Ascending aorta (tissue), 2 donors: ENCODE measurements at regions not wholly inside any gene's neighbourhood (a gene's known extent, or its start where the extent isn't known, plus 50 kb on each side); places are given as distances from the start of the nearest gene placed in this dataset.
A peak's percentile ranks its signal among the peaks of the same experiment; 100 is the strongest.

ENCODE experiments used
- DNase-seq, 2 donors: peaks; one replicate each; pipeline ENCODE4 v3.0.0-alpha.2; 2019; ENCODE audit warnings: low spot score in 2 of 2
- H3K27ac ChIP-seq, 2 donors: fragments of 200-600 bp; sonication (generic); one replicate each; pipeline ENCODE4 v1.5.1; 2016 to 2017; ENCODE audit warnings: mild to moderate bottlenecking in 1 of 2
- H3K27me3 ChIP-seq: fragments of 200-600 bp; sonication (generic); one replicate; pipeline ENCODE4 v1.5.1; 2017
- H3K36me3 ChIP-seq, 2 donors: fragments of 200-600 bp; sonication (generic); one replicate each; pipeline ENCODE4 v1.5.1; 2016
- H3K4me1 ChIP-seq, 2 donors: fragments of 200-600 bp; sonication (generic); one replicate each; pipeline ENCODE4 v1.5.1; 2016 to 2017; ENCODE audit warnings: mild to moderate bottlenecking in 1 of 2
- H3K4me3 ChIP-seq, 2 donors: fragments of 200-600 bp; sonication (generic); one replicate each; pipeline ENCODE4 v1.5.1; 2016 to 2017; ENCODE audit warnings: mild to moderate bottlenecking in 1 of 2
- H3K9me3 ChIP-seq, 2 donors: fragments of 200-600 bp; sonication (generic); one replicate each; pipeline ENCODE4 v1.5.1; 2016
- intact Hi-C: fragments of 100-400 bp; cut with DNase I; formaldehyde crosslinking; loops from one replicate; pipeline ENCODE4 v1.15.1; 2023
- TF ChIP-seq, protein P1 (sequence below), 3 experiments: fragments of 200-600 bp in 2 of 3; fragments of 450-650 bp in 1 of 3; sonication (generic) in 2 of 3; IDR thresholded peaks; one replicate each; pipeline ENCODE4 v1.5.1; 2016 to 2019; ENCODE audit warnings: antibody characterized with exemption in 3 of 3, mild to moderate bottlenecking in 1 of 3, moderate library complexity in 1 of 3

DNA sequence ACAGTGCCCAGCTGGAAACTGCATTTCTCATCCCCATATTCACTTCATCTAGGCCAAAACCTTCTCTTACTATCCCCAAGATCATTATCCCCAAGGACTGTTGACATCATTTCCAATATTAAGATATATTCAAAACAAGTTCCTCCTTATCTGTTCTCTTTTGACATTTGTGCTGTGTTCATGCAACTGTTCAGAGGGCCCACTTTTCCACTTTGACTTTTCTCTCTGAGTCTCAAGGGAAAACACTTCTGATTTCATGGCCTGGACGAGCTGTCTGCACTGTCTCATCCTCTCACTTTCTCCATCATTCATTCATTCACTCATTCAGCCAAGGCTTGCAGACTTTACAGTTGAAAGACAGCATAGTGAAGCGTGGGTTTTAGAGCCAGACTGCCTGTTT lies 173.7 kb upstream of the DAPK1 start:
- TF ChIP-seq, protein P1, sequence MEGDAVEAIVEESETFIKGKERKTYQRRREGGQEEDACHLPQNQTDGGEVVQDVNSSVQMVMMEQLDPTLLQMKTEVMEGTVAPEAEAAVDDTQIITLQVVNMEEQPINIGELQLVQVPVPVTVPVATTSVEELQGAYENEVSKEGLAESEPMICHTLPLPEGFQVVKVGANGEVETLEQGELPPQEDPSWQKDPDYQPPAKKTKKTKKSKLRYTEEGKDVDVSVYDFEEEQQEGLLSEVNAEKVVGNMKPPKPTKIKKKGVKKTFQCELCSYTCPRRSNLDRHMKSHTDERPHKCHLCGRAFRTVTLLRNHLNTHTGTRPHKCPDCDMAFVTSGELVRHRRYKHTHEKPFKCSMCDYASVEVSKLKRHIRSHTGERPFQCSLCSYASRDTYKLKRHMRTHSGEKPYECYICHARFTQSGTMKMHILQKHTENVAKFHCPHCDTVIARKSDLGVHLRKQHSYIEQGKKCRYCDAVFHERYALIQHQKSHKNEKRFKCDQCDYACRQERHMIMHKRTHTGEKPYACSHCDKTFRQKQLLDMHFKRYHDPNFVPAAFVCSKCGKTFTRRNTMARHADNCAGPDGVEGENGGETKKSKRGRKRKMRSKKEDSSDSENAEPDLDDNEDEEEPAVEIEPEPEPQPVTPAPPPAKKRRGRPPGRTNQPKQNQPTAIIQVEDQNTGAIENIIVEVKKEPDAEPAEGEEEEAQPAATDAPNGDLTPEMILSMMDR (IDR thresholded peaks at IDR 0.05), result no peak
- Histone ChIP-seq H3K4me3 (no peak overlapping the region), H3K4me1 (no peaks in the 10 kb centered on the region), H3K27me3 (no peaks in the 10 kb centered on the region), H3K9me3 (no peaks in the 10 kb centered on the region), H3K36me3 (no peaks in the 10 kb centered on the region), H3K27ac (no peak overlapping the region)
- no peak for DNase-seq
- intact Hi-C loops, result loop anchor here (1.0 to 10.0 kb wide), 7 partner anchors 177 to 907 kb away; partner anchors contain the start of gene GAS1

DNA sequence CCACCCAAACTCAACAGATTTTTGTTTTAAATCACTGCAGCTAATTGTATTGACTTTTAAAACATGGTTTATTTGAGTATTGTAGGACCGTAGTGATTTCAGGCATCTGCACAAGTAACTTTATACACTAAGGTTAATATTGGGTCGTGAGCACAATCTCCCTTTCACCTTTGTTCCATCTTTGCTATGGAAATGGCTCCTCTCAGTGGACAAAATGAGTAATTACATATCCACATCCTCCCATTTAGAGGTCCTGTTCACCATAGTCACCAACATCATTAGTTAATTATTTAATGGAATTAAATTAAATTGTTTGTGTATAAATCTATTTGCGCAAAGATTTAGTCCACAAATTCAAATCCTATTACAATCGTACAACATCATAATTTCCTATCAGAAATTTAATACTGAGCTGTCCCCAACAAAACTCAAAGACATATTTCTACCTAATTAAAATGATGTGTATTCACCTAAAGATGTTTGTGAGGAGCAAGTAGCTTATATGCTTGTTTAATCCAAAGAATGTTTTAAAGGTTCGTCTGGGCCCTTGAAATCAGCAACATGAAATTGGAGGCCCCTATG lies 173.0 kb upstream of the DAPK1 start:
- H3K4me1 ChIP-seq, result no peaks in the 10 kb centered on the region
- TF ChIP-seq, protein P1 (IDR thresholded peaks at IDR 0.05), result peak; percentile 74 to 79 (median 76)
- no peaks in the 10 kb centered on the region for H3K36me3 ChIP-seq
- H3K4me3 ChIP-seq, result no peak overlapping the region
- no peak overlapping the region for H3K27ac ChIP-seq
- H3K9me3 ChIP-seq, result no peaks in the 10 kb centered on the region
- intact Hi-C loops, result loop anchor here (1.0 to 10.0 kb wide), 7 partner anchors 177 to 907 kb away; partner anchors contain the start of gene GAS1
- no peaks in the 10 kb centered on the region for H3K27me3 ChIP-seq
- no peak for DNase-seq

DNA sequence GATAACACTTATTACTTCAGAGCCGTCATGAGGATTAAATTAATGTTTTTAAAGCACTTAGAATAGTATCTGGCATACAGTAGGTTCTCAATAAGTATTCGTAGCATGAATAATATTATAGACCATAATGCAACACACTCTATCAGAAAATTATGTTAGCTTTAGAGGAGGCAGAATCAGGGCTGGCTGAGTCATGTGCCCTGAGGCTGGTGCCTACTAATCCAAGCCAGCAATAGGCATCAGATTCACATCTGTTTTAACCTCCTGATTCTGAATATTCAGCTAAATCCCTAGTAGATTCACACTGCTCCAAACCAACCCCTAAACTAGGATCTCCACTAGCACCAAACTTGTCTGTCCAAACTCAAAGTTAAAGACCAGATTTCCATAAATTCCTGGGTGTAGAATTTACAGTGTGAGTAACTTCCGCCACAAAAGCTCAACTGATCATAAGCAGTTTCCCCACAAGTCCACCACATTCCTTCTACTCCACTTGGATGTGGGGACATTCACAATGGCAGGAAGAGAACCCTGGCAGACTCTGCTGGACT lies 170.0 kb upstream of the DAPK1 start:
- H3K27ac ChIP-seq, result no peak overlapping the region
- H3K9me3 ChIP-seq, result peaks cover 5 to 12% of the 10 kb centered on the region in 2 donors
- TF ChIP-seq, protein P1 (IDR thresholded peaks at IDR 0.05), result no peak
- intact Hi-C loops, result loop anchor here (10.0 kb wide), 2 partner anchors 603 to 693 kb away; no protein-coding TSS in a partner anchor
- H3K27me3 ChIP-seq, result no peaks in the 10 kb centered on the region
- no peaks in the 10 kb centered on the region for H3K36me3 ChIP-seq
- H3K4me3 ChIP-seq, result no peak overlapping the region
- DNase-seq, result no peak
- H3K4me1 ChIP-seq, result no peaks in the 10 kb centered on the region

DNA sequence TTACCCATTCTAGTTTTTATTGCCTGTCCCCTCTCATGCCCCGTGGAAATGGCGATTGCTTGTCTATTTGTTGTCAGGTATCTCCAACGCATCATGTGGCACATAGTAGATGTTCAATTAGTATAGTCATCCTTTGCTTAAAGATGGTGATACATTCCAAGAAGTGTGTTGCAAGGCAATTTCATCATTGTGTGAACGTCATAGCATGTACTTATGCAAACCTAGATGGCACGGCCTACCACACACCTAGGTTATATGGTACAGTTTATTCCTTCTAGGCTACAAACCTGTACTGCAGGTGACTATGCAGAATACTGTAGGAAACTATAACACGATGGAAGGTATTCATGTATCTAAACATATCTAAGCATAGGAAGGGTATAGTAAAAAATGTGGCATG lies 163.9 kb upstream of the DAPK1 start:
- Histone ChIP-seq H3K27ac (no peak overlapping the region), H3K27me3 (no peaks in the 10 kb centered on the region), H3K4me1 (peaks cover 0 to 5% of the 10 kb centered on the region in 2 donors), H3K9me3 (peaks cover 5 to 12% of the 10 kb centered on the region in 2 donors), H3K4me3 (no peak overlapping the region), H3K36me3 (no peaks in the 10 kb centered on the region)
- intact Hi-C loops, result loop anchor here (10.0 kb wide), 1 partner anchor 311 kb away; no protein-coding TSS in a partner anchor
- TF ChIP-seq, protein P1 (IDR thresholded peaks at IDR 0.05), result no peak
- no peak for DNase-seq

DNA sequence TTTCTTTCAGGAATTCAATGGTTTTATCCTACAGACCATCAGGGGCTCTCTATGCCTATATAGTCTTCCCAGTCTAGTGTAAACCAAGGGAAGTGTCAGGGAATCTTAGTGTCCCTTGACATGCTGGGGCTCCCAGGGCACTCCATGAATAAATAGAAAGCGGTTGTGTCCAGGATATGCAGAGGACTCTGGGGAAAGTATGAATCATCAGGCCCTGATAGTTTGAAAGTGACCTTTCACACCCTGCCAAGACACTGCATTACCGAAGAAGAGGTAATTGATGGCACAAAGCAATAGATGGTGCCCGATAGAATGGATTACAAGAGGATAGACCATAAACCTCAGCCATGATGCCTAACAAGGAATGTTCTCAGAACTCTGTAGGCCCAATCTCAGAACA lies 163.3 kb upstream of the DAPK1 start:
- Histone ChIP-seq H3K36me3 (no peaks in the 10 kb centered on the region), H3K4me1 (peaks cover 0 to 5% of the 10 kb centered on the region in 2 donors), H3K27me3 (no peaks in the 10 kb centered on the region), H3K9me3 (peaks cover 5 to 12% of the 10 kb centered on the region in 2 donors), H3K27ac (no peak overlapping the region), H3K4me3 (no peak overlapping the region)
- TF ChIP-seq, protein P1 (IDR thresholded peaks at IDR 0.05), result no peak
- intact Hi-C loops, result loop anchor here (10.0 kb wide), 1 partner anchor 310 kb away; no protein-coding TSS in a partner anchor
- DNase-seq, result no peak
